ENCODE measurements at regions not wholly inside any gene's neighbourhood (a gene's known extent, or its start where the extent isn't known, plus 50 kb on each side); places are given as distances from the start of the nearest gene placed in this dataset.

GRCh38 chr12:114992443-114992842, 308.5 kb upstream of the TBX3 start:
- TF ChIP-seq POLR2A (IDR thresholded peaks at IDR 0.05), result no peak
- TF ChIP-seq CTCF (IDR thresholded peaks at IDR 0.05), result no peak
- TF ChIP-seq POLR2AphosphoS5 (IDR thresholded peaks at IDR 0.05), result no peak

Data from upper lobe of left lung (tissue), 4 donors.